Kidney (tissue), 13 donors: ENCODE measurements at regions not wholly inside any gene's neighbourhood (a gene's known extent, or its start where the extent isn't known, plus 50 kb on each side); places are given as distances from the start of the nearest gene placed in this dataset.

Experiments used
- DNase-seq, 5 donors: peaks; one replicate each; pipeline ENCODE4 v3.0.0-alpha.2; 2013 to 2020
- FAIRE-seq: peaks from 2 replicates; lab custom pipeline; 2012; peaks lifted over from hg19 to GRCh38; lab: Jason Lieb, UNC
- H3K27ac ChIP-seq, 2 donors: one replicate each; pipeline ENCODE4 v1.7.0; 2013; ENCODE audit warnings: low read depth in 2 of 2, low read length in 2 of 2, inconsistent platforms in 1 of 2
- H3K27me3 ChIP-seq: one replicate; pipeline ENCODE4 v1.7.1; 2013; ENCODE audit warnings: low read length, inconsistent platforms; ENCODE audit not compliant: control insufficient read depth, insufficient read depth
- H3K36me3 ChIP-seq, 3 donors: one replicate each; pipeline versions ENCODE4 v1.7.0 to v1.7.1; 2013; ENCODE audit warnings: low read length in 3 of 3, control low read depth in 1 of 3, inconsistent platforms in 1 of 3; ENCODE audit not compliant: insufficient read depth in 3 of 3, control insufficient read depth in 2 of 3
- H3K4me1 ChIP-seq, 3 donors: one replicate each; pipeline versions ENCODE4 v1.7.0 to v1.7.1; 2013; ENCODE audit warnings: low read length in 3 of 3, inconsistent platforms in 1 of 3, low read depth in 1 of 3; ENCODE audit not compliant: control insufficient read depth in 2 of 3, insufficient read depth in 2 of 3
- H3K4me3 ChIP-seq, 3 donors: one replicate each; pipeline versions ENCODE4 v1.7.0 to v1.8.1; 2013; ENCODE audit warnings: low read length in 3 of 3, control low read depth in 1 of 3, inconsistent platforms in 1 of 3
- H3K9ac ChIP-seq, 3 donors: one replicate each; pipeline versions ENCODE4 v1.7.0 to v1.7.1; 2013; ENCODE audit warnings: low read length in 3 of 3, control low read depth in 1 of 3, inconsistent platforms in 1 of 3
- H3K9me3 ChIP-seq, 3 donors: one replicate each; pipeline versions ENCODE4 v1.7.0 to v1.7.1; 2013; ENCODE audit warnings: low read length in 3 of 3, control low read depth in 1 of 3, inconsistent platforms in 1 of 3; ENCODE audit not compliant: control insufficient read depth in 2 of 3, insufficient read depth in 1 of 3
- intact Hi-C: fragments of 100-400 bp; cut with DNase I; formaldehyde crosslinking; loops from one replicate; pipeline ENCODE4 v1.11.1; 2022
- TF ChIP-seq, protein P1 (sequence below): IDR thresholded peaks from 3 replicates; pipeline ENCODE4 v1.5.1; 2012; ENCODE audit warnings: mild to moderate bottlenecking, moderate library complexity, borderline replicate concordance; ENCODE audit not compliant: insufficient read depth; ENCODE audit errors: extremely low read depth
- donor health status: control.
- donor health status: control.
- donor health status: control.
- donor health status: control.
- donor health status: control.
- donor health status: DM: yes; HTN: yes; CAD: no.
- donor health status: Normal renal cell carcinoma (clear cell type).

- H3K9ac ChIP-seq: no peak overlapping the region
- no peaks in the 10 kb centered on the region for H3K36me3 ChIP-seq
- no peak overlapping the region for H3K27ac ChIP-seq
- H3K4me3 ChIP-seq: no peak overlapping the region
- H3K9me3 ChIP-seq: no peaks in the 10 kb centered on the region
- TF ChIP-seq, protein P1, sequence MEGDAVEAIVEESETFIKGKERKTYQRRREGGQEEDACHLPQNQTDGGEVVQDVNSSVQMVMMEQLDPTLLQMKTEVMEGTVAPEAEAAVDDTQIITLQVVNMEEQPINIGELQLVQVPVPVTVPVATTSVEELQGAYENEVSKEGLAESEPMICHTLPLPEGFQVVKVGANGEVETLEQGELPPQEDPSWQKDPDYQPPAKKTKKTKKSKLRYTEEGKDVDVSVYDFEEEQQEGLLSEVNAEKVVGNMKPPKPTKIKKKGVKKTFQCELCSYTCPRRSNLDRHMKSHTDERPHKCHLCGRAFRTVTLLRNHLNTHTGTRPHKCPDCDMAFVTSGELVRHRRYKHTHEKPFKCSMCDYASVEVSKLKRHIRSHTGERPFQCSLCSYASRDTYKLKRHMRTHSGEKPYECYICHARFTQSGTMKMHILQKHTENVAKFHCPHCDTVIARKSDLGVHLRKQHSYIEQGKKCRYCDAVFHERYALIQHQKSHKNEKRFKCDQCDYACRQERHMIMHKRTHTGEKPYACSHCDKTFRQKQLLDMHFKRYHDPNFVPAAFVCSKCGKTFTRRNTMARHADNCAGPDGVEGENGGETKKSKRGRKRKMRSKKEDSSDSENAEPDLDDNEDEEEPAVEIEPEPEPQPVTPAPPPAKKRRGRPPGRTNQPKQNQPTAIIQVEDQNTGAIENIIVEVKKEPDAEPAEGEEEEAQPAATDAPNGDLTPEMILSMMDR: no peak
- intact Hi-C loops: no loop called here
- no peak for FAIRE-seq
- H3K4me1 ChIP-seq: no peaks in the 10 kb centered on the region
- DNase-seq: no peak
- no peaks in the 10 kb centered on the region for H3K27me3 ChIP-seq
Observed at GRCh38 chr3:65194744-65195143, 506.9 kb upstream of the ADAMTS9 start.

DNA sequence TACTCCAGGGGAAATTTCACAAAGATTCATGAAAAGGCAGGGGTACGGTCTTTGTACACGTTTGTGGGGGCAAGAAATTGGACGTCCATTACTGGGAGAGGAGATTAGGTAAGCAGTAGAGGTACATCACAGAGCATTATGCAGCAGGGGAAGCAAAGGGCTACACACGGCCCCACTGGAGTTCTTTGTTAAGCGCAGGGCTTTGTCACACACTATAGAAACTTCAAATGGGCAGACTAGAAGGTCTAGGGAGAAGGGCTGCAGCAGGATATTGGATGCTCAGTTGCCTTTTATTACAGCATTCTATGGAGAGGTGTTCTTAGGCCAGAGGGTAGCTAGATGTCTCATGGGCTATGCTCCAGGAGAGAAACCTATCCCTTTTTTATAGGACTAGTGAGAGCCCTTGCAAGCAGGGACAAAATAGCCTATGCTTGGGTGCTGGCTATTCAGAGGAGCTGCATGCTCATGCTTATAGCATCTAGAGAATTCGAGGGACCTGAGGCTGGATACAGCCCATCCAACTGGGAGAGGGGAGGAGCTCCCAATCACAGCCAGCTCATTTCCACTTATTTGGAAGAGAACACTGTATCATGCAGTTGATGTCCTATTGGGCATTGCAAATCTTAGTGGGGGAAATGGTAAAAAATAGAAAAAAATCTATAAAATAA, 506.4 kb upstream of the ADAMTS9 start:
- TF ChIP-seq, protein P1: no peak

DNA sequence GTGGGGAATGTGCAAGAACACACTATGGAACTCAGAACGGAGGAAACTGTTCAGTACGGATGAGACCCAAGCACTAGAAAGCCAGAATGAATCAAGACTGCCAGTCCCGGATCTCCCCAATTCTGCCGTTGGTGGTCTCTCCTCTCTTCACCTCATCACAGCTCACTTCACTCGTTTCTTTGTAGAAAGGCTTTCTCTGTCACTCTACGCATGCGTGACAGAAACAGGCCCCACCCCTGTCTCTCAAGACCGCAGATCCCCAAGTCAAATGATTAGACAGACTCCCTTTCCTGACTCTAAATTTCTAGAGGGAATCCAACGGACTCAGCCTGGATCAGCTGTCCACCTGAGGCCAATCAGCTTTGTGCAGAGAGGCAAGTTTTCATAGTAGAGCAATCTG, 505.7 kb upstream of the ADAMTS9 start:
- Histone ChIP-seq H3K27ac (no peak overlapping the region), H3K4me3 (no peak overlapping the region), H3K9me3 (no peaks in the 10 kb centered on the region), H3K27me3 (no peaks in the 10 kb centered on the region), H3K9ac (no peak overlapping the region), H3K36me3 (no peaks in the 10 kb centered on the region), H3K4me1 (no peaks in the 10 kb centered on the region)
- TF ChIP-seq, protein P1: no peak
- DNase-seq: no peak
- FAIRE-seq: no peak
- intact Hi-C loops: no loop called here

More for the DNA sequence above, 506.4 kb upstream of the ADAMTS9 start:
- Histone ChIP-seq H3K9ac (no peak overlapping the region), H3K36me3 (no peaks in the 10 kb centered on the region), H3K4me3 (no peak overlapping the region), H3K27me3 (no peaks in the 10 kb centered on the region), H3K9me3 (no peaks in the 10 kb centered on the region), H3K4me1 (no peaks in the 10 kb centered on the region), H3K27ac (no peak overlapping the region)
- intact Hi-C loops: no loop called here
- no peak for DNase-seq
- FAIRE-seq: no peak

DNA sequence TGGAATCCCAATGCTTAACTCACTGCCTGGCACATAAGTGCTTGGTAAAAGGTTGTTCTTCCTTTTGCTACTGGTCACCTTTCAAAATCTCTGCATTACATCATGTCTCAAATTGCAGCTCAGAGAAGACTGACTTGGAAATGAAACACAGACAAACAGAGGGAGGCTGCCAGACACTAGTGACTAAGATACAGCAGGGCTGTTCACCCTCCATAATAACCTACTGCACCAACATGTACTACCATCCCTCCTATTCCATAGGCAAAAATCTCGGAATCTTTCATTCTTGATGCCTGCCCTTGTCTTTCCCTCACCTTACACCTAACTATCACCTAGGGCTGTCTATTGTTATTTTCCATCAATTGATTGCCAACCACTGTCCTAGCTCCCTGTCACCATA, 502.3 kb upstream of the ADAMTS9 start:
- H3K9me3 ChIP-seq: no peaks in the 10 kb centered on the region
- H3K27me3 ChIP-seq: no peaks in the 10 kb centered on the region
- no peak for FAIRE-seq
- intact Hi-C loops: no loop called here
- H3K4me1 ChIP-seq: no peaks in the 10 kb centered on the region
- no peak overlapping the region for H3K27ac ChIP-seq
- no peaks in the 10 kb centered on the region for H3K36me3 ChIP-seq
- no peak for DNase-seq
- no peak overlapping the region for H3K4me3 ChIP-seq
- no peak overlapping the region for H3K9ac ChIP-seq
- TF ChIP-seq, protein P1: no peak
